HCEC 1CT (cell line): ENCODE measurements at regions not wholly inside any gene's neighbourhood (a gene's known extent, or its start where the extent isn't known, plus 50 kb on each side); places are given as distances from the start of the nearest gene placed in this dataset.

Experiments used
- DNase-seq: peaks from one replicate; pipeline ENCODE4 v3.0.0-alpha.2; 2017

DNA sequence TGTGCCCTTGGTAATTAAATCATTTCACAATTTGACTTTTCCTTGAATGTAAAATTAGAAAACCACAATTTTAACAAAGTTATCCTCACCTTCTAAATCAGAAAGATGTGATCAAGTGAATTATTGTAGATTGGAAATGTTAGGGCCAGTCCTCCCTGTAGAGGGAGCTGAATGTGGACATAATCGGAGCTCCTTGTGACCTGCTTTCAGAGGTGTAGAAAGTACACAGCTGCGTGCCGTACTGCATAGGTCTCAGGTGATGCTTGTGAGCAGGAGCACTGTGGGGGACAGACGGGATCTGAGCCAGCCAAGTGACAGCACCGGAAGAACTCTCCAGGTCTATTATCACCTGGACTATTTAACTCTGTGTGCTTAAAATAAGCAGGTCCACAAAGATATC, 338.0 kb downstream of the AASDHPPT start:
- no peak for DNase-seq

DNA sequence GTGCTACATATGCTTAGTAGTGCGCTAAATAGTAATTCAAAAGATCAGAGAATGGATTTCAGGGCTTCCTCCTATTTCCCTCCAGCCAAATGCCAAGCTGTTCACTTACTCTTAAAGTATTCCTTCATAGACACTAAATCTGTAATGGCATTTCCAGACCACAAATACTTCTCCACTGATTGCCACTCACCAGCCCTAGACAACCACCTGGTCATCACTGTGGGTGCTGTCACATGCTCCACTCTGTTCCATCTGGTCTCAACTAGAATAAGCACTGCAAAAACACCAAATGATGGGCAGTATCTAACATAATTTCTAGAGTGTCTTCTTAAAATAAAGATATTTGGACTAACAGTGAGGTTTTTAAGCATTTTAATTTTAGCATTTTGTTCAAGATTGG, 341.3 kb downstream of the AASDHPPT start:
- no peak for DNase-seq

GRCh38 chr11:106420048-106420665, 342.7 kb downstream of the AASDHPPT start:
- no peak for DNase-seq

DNA sequence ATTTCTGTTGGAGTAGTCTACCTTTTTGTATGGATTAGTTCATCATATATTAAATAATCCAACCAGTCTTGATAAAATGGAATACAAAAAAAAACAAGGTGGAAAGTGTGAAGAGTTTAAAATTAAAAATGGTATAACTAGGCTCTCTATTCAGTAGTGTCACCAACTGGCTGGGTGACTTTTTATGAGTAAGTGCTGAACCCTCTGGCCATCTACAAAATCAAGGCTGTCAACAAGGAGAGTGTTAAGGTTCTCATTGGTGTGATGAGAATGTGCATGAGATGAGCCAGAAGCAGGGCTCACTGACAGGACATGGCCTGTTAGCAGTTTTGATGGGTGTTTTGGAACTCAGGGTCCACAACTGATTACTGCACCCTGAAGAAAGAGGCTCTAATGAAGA, 343.2 kb downstream of the AASDHPPT start:
- DNase-seq = no peak

- DNase-seq = no peak
Measured at GRCh38 chr11:106421676-106422292, 344.3 kb downstream of the AASDHPPT start.

DNA sequence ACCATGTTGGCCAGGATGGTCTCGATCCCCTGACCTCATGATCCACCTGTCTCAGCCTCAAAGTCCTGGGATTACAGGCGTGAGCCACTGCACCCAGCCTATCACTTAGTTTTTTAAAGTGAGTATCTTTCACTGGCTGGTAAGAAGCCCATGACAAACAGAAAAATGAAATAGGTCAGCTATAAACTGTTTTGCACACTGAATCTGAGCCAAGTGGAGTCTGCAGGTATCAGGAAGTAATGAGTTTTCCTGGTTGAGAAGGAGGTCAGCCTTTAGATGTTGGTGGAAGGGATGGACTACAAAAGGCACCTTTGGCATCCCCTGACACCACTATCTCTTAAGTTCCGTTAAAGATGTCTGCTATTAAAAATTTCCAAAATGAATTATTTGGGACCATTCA, 345.1 kb downstream of the AASDHPPT start:
- no peak for DNase-seq

- peak; percentile 74 for DNase-seq
Measured at GRCh38 chr11:106424111-106424510, 346.6 kb downstream of the AASDHPPT start.

- DNase-seq = no peak
Measured at GRCh38 chr11:106425819-106426218, 348.4 kb downstream of the AASDHPPT start.

DNA sequence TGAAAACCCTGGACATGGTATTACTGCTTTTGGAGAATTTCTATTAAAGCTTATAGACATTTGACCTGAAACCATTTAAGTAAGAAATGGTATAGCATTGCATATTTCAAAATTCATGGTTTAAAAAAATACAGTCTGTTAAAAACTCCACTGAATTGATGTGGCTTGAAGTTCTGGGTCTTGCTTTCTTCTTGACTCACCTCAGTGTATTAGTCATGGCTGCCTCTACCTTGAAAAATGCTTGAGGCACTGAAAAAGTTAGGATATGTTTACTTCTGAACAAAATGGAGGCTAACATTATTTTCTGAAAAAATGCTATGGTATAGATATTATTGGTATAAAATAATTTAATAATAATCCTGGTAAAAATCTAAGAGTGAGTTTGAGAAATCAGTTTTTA, 349.2 kb downstream of the AASDHPPT start:
- no peak for DNase-seq

GRCh38 chr11:106427736-106428135, 350.3 kb downstream of the AASDHPPT start:
- DNase-seq = no peak

DNA sequence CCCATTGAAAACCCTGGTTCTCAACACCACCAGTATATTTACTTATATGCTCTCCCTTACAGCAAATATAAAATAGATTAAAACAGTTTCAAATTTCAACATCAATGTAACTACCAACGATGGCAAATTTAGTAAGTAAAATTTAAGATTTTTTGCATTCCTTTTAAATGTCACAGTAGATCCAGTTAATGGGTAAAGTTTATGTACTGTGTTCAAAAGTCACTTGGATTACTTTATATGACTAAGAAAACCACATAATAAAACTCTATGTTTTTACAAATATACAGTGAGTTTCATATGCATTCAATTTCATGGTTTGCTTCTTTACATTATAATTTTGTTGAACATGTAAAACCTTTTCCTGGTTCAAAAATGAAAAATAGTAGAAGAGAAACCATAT, 364.6 kb downstream of the AASDHPPT start:
- DNase-seq = peak; percentile 18

GRCh38 chr11:106446302-106446701, 368.8 kb downstream of the AASDHPPT start:
- DNase-seq = no peak

DNA sequence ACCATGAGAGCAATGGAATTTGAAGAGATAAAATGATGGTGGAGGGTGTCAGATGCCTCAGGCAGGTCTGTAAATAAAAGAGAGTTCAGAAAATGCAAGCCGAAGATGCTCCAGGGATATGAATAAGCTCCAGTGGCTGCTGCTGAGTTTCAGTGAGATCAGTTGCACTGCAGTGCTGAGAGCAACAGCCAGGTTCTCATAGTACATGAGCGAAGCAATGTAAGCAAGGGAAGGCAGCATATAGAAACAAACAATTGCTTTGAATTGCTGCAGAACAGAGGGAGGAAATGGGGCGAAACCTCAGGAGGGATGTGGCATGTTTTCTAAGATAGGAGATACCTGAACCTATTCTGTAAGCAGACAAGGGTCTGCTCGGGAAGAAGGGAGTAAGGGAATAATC, 369.5 kb downstream of the AASDHPPT start:
- DNase-seq = no peak

DNA sequence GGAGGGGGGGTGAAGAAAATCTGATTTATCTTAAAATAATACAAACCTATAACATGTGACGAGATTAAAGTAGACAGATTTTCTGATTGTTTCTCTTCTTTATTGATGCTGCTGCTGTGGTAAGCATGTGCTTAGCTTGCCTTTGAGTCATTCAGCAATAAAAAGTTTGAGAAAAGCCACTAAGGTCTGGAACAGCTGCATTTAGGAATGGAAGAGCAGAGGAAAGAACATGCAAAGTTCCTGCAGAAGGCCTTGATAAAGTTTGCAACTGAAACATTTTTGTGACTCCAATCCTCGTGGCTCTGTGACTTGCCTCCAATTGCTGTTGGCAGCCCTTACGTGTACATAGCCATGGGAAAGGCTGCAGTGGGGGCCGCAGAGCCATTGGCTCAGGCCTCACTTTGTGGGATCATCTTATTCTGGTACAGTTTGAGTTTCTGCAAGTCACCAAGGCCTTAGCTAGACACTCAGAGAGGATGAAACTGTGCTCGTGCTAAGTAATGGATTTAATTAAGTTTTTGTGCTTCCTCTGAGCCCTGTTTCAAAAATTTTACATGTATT, 370.2 kb downstream of the AASDHPPT start:
- DNase-seq = no peak

DNA sequence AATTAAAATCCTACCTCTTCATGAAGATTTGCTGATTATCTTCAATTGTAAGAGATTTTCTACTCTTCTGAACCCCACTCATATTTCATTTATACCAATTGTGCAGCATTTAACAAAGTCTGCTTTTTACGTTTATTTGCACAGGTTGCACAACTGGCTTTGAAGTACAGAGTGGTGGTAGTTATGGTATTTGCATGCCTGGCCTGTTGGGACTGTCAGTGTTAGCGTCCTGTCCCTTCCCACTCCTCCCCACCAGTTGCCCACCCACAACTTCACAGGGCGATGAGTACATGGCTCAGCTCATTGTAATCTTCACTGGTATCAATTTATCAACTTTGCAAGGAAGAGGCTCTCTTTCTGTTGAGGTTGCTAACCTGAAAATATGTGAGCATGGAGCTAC, 372.3 kb downstream of the AASDHPPT start:
- no peak for DNase-seq

GRCh38 chr11:106451228-106451922, 373.9 kb downstream of the AASDHPPT start:
- no peak for DNase-seq

DNA sequence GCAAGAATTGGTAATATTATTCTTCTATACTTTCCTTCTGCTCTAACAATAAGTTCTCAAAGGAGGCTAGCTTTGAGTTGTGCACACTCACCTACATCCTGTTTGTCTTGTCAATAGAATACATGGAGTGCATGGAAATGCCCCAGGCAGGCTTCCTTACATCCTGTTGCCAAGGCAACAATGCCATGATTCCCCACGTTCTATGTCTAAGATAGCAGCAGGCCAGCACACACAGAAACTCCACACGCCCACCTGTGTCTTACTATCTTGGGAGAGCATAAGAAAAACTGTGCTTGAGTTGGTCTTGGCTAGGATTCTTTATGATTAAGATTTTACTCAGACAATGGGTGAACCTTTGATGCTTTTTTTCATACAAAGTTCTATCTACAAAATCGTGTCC, 379.2 kb downstream of the AASDHPPT start:
- DNase-seq = no peak

DNA sequence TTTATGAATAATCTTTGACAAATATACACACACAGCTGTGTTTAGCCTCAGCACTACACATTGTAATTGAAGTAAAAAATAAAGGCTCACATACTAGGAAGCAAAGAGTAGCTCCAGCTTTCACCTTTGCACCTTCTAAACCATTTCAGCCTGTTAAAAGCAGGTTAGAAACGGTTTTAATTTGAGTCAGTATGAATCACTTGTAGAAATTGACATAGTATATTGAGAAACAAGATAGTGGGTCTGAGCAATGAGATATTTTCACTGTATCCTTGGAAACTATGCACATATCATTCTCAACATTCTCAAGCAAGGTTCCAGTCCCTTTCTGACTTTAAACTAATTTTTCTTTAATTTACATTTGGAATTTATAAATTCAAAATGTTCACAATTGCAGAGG, 380.3 kb downstream of the AASDHPPT start:
- DNase-seq = peak; percentile 79

- no peak for DNase-seq
Measured at GRCh38 chr11:106459135-106459534, 381.7 kb downstream of the AASDHPPT start.

GRCh38 chr11:106461148-106461691, 383.8 kb downstream of the AASDHPPT start:
- no peak for DNase-seq

- DNase-seq = no peak
Measured at GRCh38 chr11:106461839-106462545, 384.5 kb downstream of the AASDHPPT start.

GRCh38 chr11:106463154-106463553, 385.7 kb downstream of the AASDHPPT start:
- DNase-seq = no peak

DNA sequence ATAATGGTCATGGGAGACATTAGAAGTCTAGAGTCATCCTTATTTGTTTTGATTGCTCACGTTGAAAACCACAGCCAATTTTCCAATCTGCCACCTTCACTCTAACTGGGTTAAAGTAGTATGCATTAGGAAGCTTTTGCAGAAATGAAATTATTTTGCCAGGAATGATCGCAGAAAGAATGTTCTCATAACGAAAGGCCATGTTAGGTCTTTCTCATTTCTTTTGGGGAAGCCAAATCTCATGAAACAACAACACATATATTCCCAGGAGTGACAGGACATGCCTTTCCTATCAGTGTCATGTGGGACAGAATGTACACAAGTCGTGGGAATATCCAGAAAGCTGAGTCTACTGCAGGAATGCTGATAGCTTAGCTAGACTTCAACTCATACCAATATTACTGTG, 386.3 kb downstream of the AASDHPPT start:
- no peak for DNase-seq
